ACHN (cell line): ENCODE measurements at regions not wholly inside any gene's neighbourhood (a gene's known extent, or its start where the extent isn't known, plus 50 kb on each side); places are given as distances from the start of the nearest gene placed in this dataset.
"Not testable (repeated sequence)": the region's sequence is repeated elsewhere in the genome, so short reads cannot be mapped to it uniquely, and the experiment has no call there.

ENCODE experiments used
- DNase-seq: peaks from one replicate; pipeline ENCODE4 v3.0.0-alpha.2; 2015
- in situ Hi-C: cut with HindIII; loops from 2 replicates; pipeline ENCODE4 v1.10.0; 2017; ENCODE audit warnings: low sequenced_read_pairs, low pct_ligation_motif_present, low pct_unique_long_range_greater_than_20kb

DNA sequence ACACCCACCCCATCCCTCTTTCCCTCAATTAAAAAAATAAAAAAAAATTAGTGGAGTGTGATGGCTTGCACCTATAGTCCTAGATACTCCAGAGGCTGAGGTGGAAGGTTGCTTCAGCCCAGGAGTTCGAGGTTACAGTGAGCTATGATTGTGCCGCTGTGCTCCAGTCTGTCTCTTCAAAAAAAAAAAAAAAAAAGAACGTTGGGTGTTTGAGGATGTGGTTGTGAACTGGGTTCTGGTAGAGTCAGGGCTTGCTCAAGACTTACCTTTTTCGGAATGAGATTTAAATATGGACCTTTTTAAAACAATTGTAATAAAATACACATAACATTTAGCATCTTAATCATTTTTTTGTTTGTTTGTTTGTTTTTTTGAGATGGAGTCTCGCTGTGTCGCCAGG lies 211.9 kb downstream of the OR2B2 start:
- no peak for DNase-seq
- in situ Hi-C loops = no loop called here

DNA sequence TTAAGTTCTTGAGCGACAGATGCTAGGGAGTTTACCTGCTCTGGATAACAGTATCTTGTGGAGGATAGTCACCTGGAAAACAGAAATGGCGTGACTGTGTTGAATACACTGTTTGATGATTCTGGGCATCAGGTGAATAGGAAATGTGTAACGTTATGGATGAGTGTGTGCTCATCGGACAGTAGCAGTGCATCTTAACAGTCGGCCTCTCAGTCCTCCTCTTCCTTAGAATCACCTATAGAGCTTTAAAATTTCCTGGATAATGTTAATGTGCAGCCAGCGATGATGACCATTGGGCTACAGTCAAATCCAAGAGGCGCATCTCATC lies 217.7 kb downstream of the OR2B2 start:
- in situ Hi-C loops = no loop called here
- no peak for DNase-seq

DNA sequence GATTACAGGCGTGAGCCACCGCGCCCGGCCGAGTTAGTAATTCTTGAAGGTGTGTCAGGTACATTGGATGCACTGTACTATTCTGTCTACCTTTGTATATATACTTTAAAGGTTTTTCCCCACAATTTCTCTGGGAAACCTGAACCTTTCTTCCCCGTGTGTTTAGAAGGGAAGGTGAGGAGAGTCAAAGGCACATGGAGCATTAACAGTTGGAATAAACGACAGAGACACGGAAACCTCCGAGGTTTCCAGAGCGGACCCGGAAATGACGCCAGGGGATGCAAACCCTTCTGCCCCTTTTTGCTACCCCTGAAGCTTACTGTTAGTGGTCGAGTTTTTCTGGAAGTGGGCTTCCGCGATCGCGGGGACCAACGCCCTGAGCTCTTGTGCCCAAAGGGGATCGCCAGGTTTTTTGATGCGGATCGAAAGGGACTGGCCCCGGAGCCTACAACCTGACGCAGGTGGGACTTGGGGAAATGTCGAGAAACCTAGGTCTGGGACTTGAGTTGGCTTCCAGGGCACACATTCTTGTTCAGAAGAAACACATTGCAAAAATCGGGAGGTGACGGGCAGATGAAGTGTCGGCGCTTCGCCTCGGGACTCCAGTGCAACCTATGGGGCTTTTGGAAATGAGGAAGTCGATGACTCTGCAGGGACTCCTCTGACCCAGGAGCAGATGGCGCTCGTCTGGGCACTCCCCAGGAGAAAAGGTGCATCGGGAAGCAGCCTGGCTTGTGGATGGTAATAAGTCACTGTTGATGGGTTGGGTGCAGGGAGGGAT lies 218.2 kb downstream of the OR2B2 start:
- in situ Hi-C loops = no loop called here
- DNase-seq = peak; percentile 48

DNA sequence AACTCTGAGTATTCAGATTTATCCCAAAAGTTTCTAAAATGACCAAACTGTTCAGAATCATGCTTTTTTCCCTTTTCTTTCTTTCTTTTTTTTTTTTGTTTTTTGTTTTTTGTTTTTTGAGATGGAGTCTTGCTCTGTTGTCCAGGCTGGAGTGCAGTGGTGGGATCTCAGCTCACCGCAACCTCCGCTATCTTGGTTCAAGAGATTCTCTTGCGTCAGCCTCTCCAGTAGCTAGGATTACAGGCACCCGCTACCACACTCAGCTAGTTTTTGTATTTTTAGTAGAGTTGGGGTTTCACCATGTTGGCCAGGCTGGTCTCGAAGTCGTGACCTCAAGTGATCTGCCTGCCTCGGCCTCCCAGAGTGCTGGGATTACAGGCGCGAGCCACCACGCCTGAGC lies 219.2 kb upstream of the ZNF184 start:
- in situ Hi-C loops, DNase-seq: not testable (repeated sequence)

DNA sequence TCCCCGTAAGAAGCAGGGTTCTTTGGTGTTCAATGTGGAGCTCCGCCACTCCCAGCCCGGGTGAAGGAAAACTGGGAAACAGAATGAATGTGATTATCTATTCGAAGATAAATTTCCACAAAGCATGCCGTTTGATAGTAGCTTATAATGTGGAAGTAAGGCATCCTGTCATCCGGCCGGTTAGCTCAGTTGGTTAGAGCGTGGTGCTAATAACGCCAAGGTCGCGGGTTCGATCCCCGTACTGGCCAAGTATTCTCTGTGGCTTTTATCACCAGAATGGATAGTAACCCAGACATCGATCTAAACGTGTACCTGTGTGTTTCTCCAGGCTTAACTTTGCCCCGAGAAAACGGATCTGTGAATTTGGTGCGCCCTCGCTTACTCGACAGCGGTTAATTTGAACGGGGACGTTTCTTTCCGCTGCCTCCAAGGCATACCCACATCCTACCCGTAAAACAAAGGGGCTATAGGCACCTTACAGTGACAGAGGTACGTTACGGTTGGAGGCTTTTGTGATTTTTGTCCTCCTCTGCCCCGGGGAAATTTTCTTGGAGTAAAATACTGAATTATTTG lies 215.2 kb upstream of the ZNF184 start:
- in situ Hi-C loops = no loop called here
- DNase-seq = peak; percentile 88

DNA sequence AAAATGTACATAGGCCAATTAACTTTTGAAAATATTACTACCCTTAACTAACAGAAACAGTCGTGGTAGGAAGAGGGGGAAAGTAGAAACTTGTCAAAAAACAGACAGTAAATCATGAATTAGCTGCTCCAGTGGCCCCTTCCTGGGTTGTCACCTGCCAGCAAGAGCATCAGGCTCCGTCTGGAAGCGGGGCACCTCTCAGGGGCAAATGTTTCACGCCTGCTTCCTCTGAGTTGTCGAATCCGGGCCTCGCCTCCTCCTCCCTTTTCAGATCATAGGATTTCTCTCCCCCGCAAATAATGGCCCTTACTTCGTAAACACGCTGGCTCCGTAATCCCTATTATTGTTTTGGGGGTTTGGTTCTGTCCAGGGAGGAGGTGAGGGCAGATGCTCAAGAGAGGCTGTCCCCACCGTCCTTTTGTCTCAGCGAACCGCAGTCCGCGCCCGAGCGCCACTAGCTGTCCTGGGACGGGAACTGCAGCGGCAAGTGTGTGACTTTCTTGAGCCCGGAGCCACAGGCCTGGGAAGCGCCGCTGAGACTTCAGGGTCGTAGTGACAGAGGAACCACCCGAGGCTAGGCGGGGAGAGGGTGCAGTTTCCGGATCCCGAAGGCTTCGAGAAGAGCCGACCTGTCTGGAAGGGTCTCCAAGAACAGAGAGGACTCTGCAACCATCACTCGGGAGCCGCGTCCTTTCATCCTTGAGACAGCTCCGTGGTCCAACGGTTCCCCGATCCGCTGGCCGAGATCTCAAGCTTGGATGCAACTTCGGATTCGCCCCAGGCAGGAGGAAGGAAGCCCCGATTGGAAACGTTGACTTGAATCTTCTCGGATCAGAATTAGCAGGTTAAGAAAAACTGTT lies 214.5 kb upstream of the ZNF184 start:
- peak; percentile 81 for DNase-seq
- in situ Hi-C loops = no loop called here

DNA sequence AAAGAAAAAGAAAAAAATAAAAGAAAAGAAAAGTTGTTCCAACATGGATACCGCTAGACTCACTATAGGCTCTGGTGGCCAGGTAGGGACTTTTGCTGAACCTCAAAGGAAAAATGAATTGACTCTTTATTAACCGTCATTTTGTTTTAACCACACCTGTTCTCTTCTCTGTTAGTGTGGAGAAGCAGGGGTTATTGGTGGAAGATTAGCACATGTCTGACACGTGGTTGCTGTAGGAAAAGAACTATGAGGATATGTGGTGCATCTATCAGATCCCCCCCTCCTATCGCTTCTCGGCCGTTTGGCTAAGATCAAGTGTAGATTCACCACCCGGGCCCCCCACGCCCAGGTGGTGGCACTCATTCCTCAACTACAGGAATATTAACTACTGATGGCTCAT lies 212.4 kb upstream of the ZNF184 start:
- in situ Hi-C loops = no loop called here
- no peak for DNase-seq

DNA sequence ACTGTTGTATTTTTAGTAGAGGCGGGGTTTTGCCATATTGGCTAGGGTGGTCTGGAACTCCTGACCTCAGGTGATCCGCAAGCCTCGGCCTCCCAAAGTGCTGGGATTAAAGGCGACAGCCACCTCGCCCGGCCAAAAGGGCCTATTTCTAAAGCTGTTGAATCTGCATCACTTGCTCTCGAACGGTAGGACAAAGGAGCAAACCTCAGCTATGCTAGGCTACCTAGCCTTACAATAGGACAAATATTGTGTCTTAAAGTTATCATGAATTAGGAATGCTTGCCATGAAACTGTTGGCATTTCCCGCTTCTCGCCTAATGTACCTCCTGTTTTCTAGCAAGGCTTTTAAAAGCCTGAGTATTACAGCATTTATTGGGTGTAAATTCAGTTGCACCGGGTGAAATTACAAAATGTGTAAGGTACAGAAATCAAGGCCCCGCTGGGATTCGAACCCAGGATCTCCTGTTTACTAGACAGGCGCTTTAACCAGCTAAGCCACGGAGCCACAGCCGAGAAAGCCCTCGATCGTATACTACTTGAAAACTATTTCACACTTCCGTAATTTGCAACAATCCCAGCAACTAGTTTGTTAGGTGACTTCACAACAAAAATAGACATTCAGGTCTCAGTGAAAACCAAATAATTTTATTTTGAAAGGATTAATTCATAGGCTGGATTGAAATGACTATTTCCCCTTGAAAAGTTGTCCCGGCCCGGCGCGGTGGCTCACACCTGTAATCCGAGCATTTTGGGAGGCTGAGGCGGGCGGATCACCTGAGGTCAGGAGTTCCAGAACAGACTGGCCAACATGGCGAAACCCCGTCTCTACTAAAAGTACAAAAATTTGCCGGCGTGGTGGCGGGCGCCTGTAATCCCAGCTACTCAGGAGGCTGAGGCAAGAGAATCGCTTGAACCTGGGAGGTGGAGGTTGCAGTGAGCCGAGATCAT lies 211.6 kb upstream of the ZNF184 start:
- peak; percentile 86 for DNase-seq

DNA sequence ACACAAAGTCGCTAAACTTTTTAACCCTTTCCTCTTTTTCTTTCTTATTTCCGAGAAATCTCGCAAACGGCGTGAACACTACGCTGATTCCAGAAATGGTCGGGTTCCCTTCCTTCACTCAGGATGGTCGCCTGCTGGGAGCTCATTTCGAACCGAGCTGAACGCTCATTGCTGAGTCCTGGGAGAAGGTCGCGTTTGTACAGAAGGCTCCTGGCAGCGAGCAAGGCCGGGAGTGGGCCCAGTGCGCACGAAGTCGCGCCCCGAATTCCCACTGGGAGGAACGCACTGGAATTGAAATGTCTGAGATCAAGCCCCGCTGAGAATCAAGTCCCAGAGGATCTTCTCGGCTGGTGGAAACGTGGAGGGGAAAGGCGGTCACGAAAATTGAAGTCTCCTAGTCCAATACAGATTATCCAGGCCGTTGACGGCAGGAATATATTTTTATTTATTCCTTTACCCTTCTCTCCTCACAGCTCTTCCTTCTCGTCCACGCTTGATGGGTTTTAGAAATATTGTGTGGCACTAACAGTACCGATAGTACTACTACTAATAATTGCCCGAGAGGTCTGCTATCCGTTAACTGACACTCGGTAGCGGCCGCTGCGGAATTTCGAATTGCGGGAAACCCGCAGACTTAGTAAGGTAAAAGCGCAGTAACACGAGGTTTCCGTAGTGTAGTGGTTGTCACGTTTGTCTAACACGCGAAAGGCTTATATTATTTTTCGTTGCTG lies 207.2 kb upstream of the ZNF184 start:
- no peak for DNase-seq

More for the DNA sequence above, 211.6 kb upstream of the ZNF184 start:
- in situ Hi-C loops = no loop called here

DNA sequence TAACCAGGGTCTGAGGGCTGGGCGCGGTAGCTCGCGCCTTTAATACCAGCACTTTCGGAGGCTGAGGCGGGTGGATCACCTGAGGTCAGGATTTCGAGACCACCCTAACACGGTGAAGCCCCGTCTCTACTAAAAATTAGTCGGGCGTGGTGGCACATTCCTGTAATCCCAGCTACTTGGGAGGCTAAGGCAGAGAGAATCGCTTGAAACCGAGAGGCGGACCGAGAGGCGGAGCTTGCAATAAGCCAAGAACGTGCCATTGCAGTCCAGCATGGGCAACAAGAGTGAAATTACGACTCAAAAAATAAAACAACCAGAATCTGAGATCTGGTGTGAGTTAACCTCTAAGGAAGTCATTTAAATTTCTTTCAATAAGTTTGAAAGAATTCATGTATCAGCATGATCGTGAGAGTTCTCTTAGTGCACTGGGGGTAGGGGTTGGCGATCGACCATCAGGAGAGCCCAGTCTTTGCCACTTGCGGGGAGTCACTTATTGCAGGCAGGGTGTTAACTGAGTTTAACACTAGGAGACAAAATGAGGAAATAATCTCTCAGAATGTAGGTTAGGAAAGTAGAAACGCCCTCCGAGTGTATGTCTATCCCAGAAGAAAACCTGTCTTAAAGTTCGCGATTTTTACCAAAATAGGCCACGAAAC lies 206.5 kb upstream of the ZNF184 start:
- DNase-seq = no peak
- in situ Hi-C loops = no loop called here

More for the DNA sequence above, 207.2 kb upstream of the ZNF184 start:
- in situ Hi-C loops = no loop called here

DNA sequence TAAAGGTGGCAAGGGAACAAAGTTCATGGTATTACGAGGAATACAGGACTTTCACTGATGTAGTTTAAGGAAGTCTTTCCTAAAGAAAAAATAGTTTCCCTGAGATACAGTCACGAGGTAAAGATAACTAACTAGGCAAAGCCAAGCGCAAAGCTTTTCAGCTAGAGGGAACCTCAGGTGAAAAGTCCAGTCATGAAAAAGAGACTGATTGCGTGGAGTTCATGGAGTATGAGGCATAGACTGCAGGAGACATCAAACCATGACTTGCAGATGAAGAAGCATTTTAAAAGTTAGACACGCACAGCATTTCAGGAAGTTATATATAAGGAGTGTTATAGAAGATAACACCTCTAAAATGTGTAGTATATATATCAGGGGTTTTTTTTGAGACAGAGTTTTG lies 205.6 kb upstream of the ZNF184 start:
- DNase-seq = no peak
- in situ Hi-C loops = no loop called here

DNA sequence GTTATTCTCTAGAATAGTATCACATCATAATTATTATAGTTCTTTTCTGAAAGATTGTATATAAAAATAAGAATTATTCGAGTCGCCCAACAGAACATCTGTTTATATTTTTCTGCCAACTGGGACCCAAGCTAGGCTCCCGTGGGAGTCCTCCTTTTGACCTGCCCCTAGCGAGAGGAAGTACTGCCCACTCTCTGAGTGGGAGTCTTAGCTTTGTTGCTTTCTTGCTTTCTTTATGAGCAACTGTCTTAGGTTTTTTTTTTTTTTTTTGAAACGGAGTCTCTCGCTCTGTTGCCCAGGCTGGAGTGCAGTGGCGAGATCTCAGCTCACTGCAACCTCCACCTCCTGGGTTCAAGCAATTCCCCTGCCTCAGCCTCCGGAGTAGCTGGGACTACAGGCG lies 202.0 kb upstream of the ZNF184 start:
- in situ Hi-C loops = no loop called here
- no peak for DNase-seq

DNA sequence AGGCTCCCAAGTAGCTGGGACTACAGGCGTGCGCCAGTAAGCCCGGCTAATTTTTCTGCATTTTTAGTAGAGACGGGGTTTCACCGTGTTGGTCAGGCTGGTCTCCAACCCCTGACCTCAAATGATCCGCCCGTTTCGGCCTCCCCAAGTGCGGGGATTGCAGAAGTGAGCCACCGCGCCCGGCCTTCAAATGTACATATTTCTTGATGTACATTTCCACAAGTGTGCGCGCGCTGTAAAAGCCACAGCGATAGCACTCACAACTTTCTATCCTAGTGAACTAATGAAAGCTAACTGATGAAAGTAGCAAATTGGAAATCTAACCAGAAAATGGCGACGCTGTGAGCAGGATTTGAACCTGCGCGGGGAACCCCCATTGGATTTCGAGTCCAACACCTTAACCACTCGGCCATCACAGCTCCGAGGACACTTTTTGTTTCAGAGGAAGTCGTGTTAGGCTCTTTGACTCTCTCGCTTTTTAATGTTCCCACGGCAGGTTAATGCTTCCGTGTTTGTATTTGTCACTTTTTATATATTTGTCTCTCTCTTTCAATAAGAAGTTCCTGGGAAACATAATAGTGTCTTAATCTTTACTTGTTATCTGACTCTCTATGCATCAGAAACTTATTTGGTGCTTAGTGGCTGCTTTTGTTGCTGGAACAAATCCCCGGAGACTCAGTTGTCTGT lies 199.4 kb upstream of the ZNF184 start:
- in situ Hi-C loops = no loop called here
- DNase-seq = peak; percentile 80

DNA sequence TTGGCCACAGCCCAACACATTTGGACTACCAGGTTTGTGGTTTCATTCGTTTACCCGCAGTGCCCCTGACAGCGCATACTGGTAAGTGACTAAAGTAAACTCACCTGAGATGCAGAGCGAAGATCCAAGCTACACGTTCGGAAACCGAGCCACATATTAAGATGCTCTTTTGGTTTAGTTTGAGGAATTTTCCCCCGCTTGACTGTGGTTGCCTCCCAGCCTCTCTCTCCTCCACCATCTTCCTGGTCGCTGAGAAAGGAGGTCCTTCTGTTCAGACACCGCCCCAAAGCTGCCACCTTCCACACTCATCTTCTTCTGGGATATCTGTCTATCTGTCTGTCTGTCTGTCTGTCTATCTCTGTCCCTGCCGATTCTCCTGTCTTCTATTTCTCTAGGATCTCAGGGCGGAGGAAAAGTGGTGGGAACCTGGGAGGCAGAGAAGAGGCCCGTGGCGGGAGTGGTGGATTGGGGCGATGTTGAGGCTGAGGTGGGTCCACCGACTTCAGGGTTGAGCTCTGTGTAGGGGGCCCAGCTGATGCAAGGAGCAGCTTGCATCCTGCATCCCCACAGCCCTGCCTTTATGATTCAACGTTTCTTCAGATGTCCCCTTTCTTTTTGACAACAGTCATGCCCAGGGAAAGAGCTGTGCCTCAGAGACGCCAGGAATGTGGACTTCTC lies 196.9 kb upstream of the ZNF184 start:
- DNase-seq = peak; percentile 6
- in situ Hi-C loops = no loop called here

DNA sequence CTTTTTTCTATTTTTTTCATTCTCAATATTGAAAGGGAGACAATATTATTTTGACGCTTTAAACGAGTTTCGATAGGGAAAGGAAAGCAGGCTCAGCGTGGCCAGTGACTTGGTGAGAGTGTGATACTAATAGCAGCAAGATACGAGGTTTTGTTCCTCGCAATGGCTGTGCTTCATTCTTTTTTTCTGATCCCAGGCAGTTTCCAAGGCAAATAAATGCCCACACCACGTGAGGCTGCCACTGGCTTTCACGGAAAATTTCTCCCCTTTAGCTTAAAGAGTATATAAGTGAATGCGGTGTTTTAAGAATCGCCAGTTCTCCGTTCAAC lies 196.4 kb upstream of the ZNF184 start:
- peak; percentile 43 for DNase-seq
- in situ Hi-C loops = no loop called here

DNA sequence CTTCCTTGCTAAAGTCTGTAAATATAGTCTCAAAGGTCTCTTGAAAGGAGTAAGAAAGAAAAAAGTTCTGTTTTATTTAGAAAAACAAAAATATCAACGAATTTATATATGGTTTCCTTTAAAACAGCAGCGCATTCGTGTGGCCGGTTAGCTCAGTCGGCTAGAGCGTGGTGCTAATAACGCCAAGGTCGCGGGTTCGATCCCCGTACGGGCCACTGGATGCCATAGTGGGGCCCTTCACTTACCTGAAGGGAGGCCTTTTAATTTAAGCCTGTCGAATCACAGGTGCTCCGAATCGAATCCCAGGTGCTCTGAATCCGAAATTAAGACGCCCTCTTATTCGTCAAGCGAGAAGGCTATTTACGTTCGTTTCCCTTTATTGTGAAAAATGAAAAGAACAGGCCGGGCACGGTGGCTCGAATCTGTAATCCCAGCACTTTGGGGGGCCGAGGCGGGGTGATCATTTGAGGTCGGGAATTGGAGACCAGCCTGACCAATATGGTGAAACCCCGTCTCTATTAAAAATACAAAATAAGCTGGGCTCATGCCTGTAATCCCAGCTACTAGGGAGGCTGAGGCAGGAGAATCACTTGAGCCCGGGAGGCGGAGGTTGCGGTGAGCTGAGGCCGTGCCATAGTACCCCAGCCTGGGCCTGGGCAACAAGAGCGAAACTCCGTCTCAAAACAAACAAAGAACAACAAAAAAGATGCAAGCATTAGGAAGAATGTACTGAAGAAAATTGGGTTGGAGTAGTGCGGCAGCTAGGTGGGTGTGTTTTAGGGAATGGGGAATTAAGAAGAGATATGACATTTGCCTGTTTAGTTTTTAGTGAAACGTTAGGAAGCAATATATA lies 195.8 kb upstream of the ZNF184 start:
- peak; percentile 57 for DNase-seq
- in situ Hi-C loops = no loop called here
